GM12878 (cell line): ENCODE measurements at regions not wholly inside any gene's neighbourhood (a gene's known extent, or its start where the extent isn't known, plus 50 kb on each side); places are given as distances from the start of the nearest gene placed in this dataset.
A peak's percentile ranks its signal among the peaks of the same experiment; 100 is the strongest.

Experiments
- ATF7 ChIP-seq: fragments of 450-650 bp; IDR thresholded peaks from 2 replicates; pipeline ENCODE4 v1.6.1; 2016; ENCODE audit warnings: low read depth, mild to moderate bottlenecking
- CBX3 ChIP-seq: fragments of 200-600 bp; sonication (generic); IDR thresholded peaks from 2 replicates; pipeline ENCODE4 v1.6.1; 2016; ENCODE audit warnings: low read depth, borderline replicate concordance
- CHD1 ChIP-seq: IDR thresholded peaks from 2 replicates; pipeline ENCODE4 v1.6.1; 2012; ENCODE audit warnings: low read depth, low read length, improper control_type of control experiment
- CREB1 ChIP-seq: IDR thresholded peaks from 2 replicates; pipeline ENCODE4 v1.6.1; 2012; ENCODE audit warnings: low read depth, mild to moderate bottlenecking, inconsistent platforms
- ETV6 ChIP-seq, 2 experiments: fragments of 450-650 bp in 1 of 2; IDR thresholded peaks in 1 of 2; conservative IDR thresholded peaks in 1 of 2; 2 replicates each; pipeline ENCODE4 v1.6.1; 2014; ENCODE audit warnings: antibody characterized with exemption in 1 of 2, borderline replicate concordance in 1 of 2, low read depth in 1 of 2, mild to moderate bottlenecking in 1 of 2, moderate library complexity in 1 of 2
- FOXK2 ChIP-seq: fragments of 450-650 bp; IDR thresholded peaks from 2 replicates; pipeline ENCODE4 v1.6.1; 2017; ENCODE audit warnings: mild to moderate bottlenecking, moderate library complexity
- GABPA ChIP-seq: IDR thresholded peaks from 2 replicates; pipeline ENCODE4 v1.6.1; 2014; ENCODE audit warnings: antibody characterized with exemption, low read depth, mild to moderate bottlenecking, inconsistent platforms
- KDM1A ChIP-seq: fragments of 200-600 bp; sonication (generic); IDR thresholded peaks from 2 replicates; pipeline ENCODE4 v1.6.1; 2016; ENCODE audit warnings: borderline replicate concordance
- MEF2A ChIP-seq: IDR thresholded peaks from 2 replicates; pipeline ENCODE4 v1.6.1; 2011; ENCODE audit warnings: low read depth, mild to moderate bottlenecking, low read length, moderate library complexity; ENCODE audit not compliant: insufficient read depth
- MEF2B ChIP-seq: fragments of 450-650 bp; IDR thresholded peaks from 2 replicates; pipeline ENCODE4 v1.6.1; 2018; ENCODE audit warnings: mild to moderate bottlenecking, moderate library complexity; ENCODE audit not compliant: partially characterized antibody, poor library complexity, severe bottlenecking
- MTA2 ChIP-seq: fragments of 450-650 bp; IDR thresholded peaks from 2 replicates; pipeline ENCODE4 v1.6.1; 2016; ENCODE audit warnings: low read depth, mild to moderate bottlenecking, moderate library complexity
- PAX8 ChIP-seq: fragments of 450-650 bp; IDR thresholded peaks from 2 replicates; pipeline ENCODE4 v1.6.1; 2017; ENCODE audit warnings: mild to moderate bottlenecking, moderate library complexity
- SIX5 ChIP-seq: IDR thresholded peaks from 2 replicates; pipeline ENCODE4 v1.6.1; 2011; ENCODE audit warnings: mild to moderate bottlenecking, low read depth, low read length, moderate library complexity; ENCODE audit not compliant: severe bottlenecking
- TF ChIP-seq, protein P1 (sequence below): fragments of 450-650 bp; formaldehyde crosslinking; IDR thresholded peaks from 2 replicates; pipeline ENCODE4 v1.4.0; 2020; ENCODE audit warnings: mild to moderate bottlenecking, moderate library complexity
- TF ChIP-seq, protein P2 (sequence below): IDR thresholded peaks from 2 replicates; pipeline ENCODE4 v1.6.1; 2012; ENCODE audit warnings: low read depth, low read length, improper control_type of control experiment
- TF ChIP-seq, protein P3 (sequence below): IDR thresholded peaks from 2 replicates; pipeline ENCODE4 v1.6.1; 2011; ENCODE audit warnings: borderline replicate concordance, low read depth, mild to moderate bottlenecking, moderate library complexity, low read length; ENCODE audit not compliant: insufficient read depth, poor library complexity, severe bottlenecking

DNA sequence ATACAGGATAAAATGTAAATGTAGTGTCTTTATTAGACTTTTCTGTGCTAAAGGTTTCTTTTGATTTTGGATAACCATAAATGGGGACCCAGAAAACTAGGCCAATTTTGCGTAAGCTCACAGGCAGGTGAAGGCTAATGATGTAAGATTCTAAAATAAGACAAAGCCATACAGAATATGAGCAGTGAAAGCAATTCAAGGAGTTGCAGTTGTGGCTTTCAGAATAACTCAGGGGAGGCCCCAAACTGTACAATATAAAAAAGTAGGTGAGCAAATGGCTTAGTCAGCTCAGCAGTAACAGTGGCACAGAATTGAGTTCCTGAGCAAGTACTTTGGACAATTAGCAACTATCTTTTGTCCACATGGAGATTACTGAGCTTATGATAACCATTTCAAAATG, 81.7 kb upstream of the NRP1 start (continued):
- TF ChIP-seq FOXK2 (no peak), GABPA (peak; percentile 24; the same call in 1 of the 2 replicates), CREB1 (0 out of 2 replicates have a peak, but pooled peaks have one; percentile 27), MEF2A (peak; percentile 69), MTA2 (peak; percentile 19; the same call in 1 of the 2 replicates), KDM1A (no peak), SIX5 (no peak), PAX8 (no peak), ATF7 (peak; percentile 87), MEF2B (peak; percentile 31), CBX3 (no peak), CHD1 (no peak), ETV6 (conservative IDR thresholded peaks at IDR 0.05 in 1 of 2, IDR thresholded peaks at IDR 0.05 in 1 of 2; ENCODE audit: borderline replicate concordance in 1 of 2, low read depth in 1 of 2) (no peak)
- TF ChIP-seq, protein P1, sequence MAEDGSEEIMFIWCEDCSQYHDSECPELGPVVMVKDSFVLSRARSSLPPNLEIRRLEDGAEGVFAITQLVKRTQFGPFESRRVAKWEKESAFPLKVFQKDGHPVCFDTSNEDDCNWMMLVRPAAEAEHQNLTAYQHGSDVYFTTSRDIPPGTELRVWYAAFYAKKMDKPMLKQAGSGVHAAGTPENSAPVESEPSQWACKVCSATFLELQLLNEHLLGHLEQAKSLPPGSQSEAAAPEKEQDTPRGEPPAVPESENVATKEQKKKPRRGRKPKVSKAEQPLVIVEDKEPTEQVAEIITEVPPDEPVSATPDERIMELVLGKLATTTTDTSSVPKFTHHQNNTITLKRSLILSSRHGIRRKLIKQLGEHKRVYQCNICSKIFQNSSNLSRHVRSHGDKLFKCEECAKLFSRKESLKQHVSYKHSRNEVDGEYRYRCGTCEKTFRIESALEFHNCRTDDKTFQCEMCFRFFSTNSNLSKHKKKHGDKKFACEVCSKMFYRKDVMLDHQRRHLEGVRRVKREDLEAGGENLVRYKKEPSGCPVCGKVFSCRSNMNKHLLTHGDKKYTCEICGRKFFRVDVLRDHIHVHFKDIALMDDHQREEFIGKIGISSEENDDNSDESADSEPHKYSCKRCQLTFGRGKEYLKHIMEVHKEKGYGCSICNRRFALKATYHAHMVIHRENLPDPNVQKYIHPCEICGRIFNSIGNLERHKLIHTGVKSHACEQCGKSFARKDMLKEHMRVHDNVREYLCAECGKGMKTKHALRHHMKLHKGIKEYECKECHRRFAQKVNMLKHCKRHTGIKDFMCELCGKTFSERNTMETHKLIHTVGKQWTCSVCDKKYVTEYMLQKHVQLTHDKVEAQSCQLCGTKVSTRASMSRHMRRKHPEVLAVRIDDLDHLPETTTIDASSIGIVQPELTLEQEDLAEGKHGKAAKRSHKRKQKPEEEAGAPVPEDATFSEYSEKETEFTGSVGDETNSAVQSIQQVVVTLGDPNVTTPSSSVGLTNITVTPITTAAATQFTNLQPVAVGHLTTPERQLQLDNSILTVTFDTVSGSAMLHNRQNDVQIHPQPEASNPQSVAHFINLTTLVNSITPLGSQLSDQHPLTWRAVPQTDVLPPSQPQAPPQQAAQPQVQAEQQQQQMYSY: no peak
- TF ChIP-seq, protein P2, sequence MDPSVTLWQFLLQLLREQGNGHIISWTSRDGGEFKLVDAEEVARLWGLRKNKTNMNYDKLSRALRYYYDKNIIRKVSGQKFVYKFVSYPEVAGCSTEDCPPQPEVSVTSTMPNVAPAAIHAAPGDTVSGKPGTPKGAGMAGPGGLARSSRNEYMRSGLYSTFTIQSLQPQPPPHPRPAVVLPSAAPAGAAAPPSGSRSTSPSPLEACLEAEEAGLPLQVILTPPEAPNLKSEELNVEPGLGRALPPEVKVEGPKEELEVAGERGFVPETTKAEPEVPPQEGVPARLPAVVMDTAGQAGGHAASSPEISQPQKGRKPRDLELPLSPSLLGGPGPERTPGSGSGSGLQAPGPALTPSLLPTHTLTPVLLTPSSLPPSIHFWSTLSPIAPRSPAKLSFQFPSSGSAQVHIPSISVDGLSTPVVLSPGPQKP: no peak
- TF ChIP-seq, protein P3, sequence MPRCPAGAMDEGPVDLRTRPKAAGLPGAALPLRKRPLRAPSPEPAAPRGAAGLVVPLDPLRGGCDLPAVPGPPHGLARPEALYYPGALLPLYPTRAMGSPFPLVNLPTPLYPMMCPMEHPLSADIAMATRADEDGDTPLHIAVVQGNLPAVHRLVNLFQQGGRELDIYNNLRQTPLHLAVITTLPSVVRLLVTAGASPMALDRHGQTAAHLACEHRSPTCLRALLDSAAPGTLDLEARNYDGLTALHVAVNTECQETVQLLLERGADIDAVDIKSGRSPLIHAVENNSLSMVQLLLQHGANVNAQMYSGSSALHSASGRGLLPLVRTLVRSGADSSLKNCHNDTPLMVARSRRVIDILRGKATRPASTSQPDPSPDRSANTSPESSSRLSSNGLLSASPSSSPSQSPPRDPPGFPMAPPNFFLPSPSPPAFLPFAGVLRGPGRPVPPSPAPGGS: no peak
